HCT116 (cell line): ENCODE measurements at regions not wholly inside any gene's neighbourhood (a gene's known extent, or its start where the extent isn't known, plus 50 kb on each side); places are given as distances from the start of the nearest gene placed in this dataset.

Experiments used
- ATAC-seq: fragments of 200-7000 bp; cut with Tn5 transposase; 2 replicates; pipeline ENCODE4 v1.9.1; 2020; ENCODE audit warnings: mild to moderate bottlenecking, moderate library complexity
- BruUV-seq: library from RNA; stranded (reverse); fragments of 400-500 nt; replicated peaks from 2 replicates; lab custom pipeline; 2021; lab: Mats Ljungman, UMichigan
- CTCF ChIA-PET: fragments of 300-600 bp; sonication (Branson Sonifier 250); formaldehyde crosslinking; loops from one replicate; lab custom pipeline; 2021; ENCODE audit warnings: antibody characterized with exemption; lab: Charles Lee
- POLR2A ChIA-PET: fragments of 300-600, 350-600 bp; sonication (Branson Sonifier 250); formaldehyde crosslinking; loops from one replicate; lab custom pipeline; 2021; ENCODE audit warnings: antibody characterized with exemption; lab: Charles Lee
- RAD21 ChIA-PET, 2 experiments: fragments of 300-600 bp; sonication (Branson Sonifier 250); formaldehyde crosslinking; loops; one replicate each; lab custom pipeline; 2023; ENCODE audit warnings: low total read pairs in 2 of 2; ENCODE audit not compliant: uncharacterized antibody in 2 of 2, unreplicated experiment in 2 of 2, low non-redundant PET in 1 of 2; lab: Charles Lee
- DNase-seq: peaks from one replicate; pipeline ENCODE4 v3.0.0-alpha.2; 2010; ENCODE audit warnings: low read depth, low spot score
- H2AFZ ChIP-seq: fragments of 200-600 bp; shearing (Covaris generic), sonication (generic); 2 replicates; pipeline ENCODE4 v1.6.1; 2017; ENCODE audit warnings: low read depth, mixed run types, mixed read lengths, antibody characterized with exemption, low read length; ENCODE audit not compliant: poor library complexity, severe bottlenecking
- H3K27ac ChIP-seq: 2 replicates; pipeline ENCODE4 v1.5.1; 2012; ENCODE audit warnings: low read depth, low read length
- H3K27me3 ChIP-seq: fragments of 200-600 bp; sonication (generic); 2 replicates; pipeline ENCODE4 v1.6.1; 2016; ENCODE audit warnings: mixed run types, low read length, mixed read lengths; ENCODE audit not compliant: insufficient read depth
- H3K36me3 ChIP-seq, 2 experiments: fragments of 200-500 bp in 1 of 2; fragments of 200-600 bp in 1 of 2; sonication (Bioruptor generic) in 1 of 2; sonication (generic) in 1 of 2; 2 replicates each; pipeline versions ENCODE4 v1.5.1 to v1.6.1; 2014 to 2016; ENCODE audit warnings: low read length in 2 of 2, inconsistent platforms in 1 of 2, mixed read lengths in 1 of 2, mixed run types in 1 of 2; ENCODE audit not compliant: insufficient read depth in 2 of 2, control insufficient read depth in 1 of 2
- H3K4me1 ChIP-seq, 2 experiments: fragments of 200-600 bp in 1 of 2; sonication (generic) in 1 of 2; 2 replicates each; pipeline versions ENCODE4 v1.5.1 to v1.6.1; 2012 to 2017; ENCODE audit warnings: low read length in 2 of 2, inconsistent platforms in 1 of 2, mild to moderate bottlenecking in 1 of 2, mixed read lengths in 1 of 2, mixed run types in 1 of 2, moderate library complexity in 1 of 2; ENCODE audit not compliant: insufficient read depth in 2 of 2, control insufficient read depth in 1 of 2
- H3K4me2 ChIP-seq: fragments of 200-600 bp; sonication (generic); 2 replicates; pipeline ENCODE4 v1.6.1; 2017; ENCODE audit warnings: mixed run types, low read length, mixed read lengths
- H3K4me3 ChIP-seq, 2 experiments: fragments of 200-600 bp in 1 of 2; sonication (generic) in 1 of 2; replicated peaks in 1 of 2; 2 replicates each; pipeline ENCODE4 v1.5.1; 2011 to 2016; ENCODE audit warnings: low read length in 2 of 2, control low read depth in 1 of 2, low read depth in 1 of 2, mild to moderate bottlenecking in 1 of 2, mixed read lengths in 1 of 2, mixed run types in 1 of 2
- H3K79me2 ChIP-seq: fragments of 200-600 bp; sonication (generic); 2 replicates; pipeline ENCODE4 v1.6.1; 2017; ENCODE audit warnings: mild to moderate bottlenecking, mixed run types, low read length, moderate library complexity, mixed read lengths; ENCODE audit not compliant: insufficient read depth
- H3K9ac ChIP-seq: fragments of 200-600 bp; sonication (generic); 2 replicates; pipeline ENCODE4 v1.6.1; 2016; ENCODE audit warnings: low read length, mixed read lengths
- H3K9me2 ChIP-seq: fragments of 200-600 bp; sonication (generic), shearing (Covaris generic); 2 replicates; pipeline ENCODE4 v1.6.1; 2017; ENCODE audit warnings: mixed run types, mild to moderate bottlenecking, moderate library complexity; ENCODE audit not compliant: insufficient read depth
- H3K9me3 ChIP-seq, 2 experiments: fragments of 200-500 bp in 1 of 2; fragments of 200-600 bp in 1 of 2; sonication (Bioruptor generic) in 1 of 2; sonication (generic) in 1 of 2; 2 replicates each; pipeline ENCODE4 v1.6.1; 2014 to 2017; ENCODE audit warnings: low read length in 2 of 2, mixed read lengths in 2 of 2, inconsistent platforms in 1 of 2, low read depth in 1 of 2, mild to moderate bottlenecking in 1 of 2, mixed run types in 1 of 2, moderate library complexity in 1 of 2; ENCODE audit not compliant: control insufficient read depth in 1 of 2, insufficient read depth in 1 of 2
- H4K20me1 ChIP-seq: fragments of 200-600 bp; sonication (generic), shearing (Covaris generic); 2 replicates; pipeline ENCODE4 v1.6.1; 2017; ENCODE audit warnings: mixed run types, mild to moderate bottlenecking, moderate library complexity; ENCODE audit not compliant: insufficient read depth
- CEBPB ChIP-seq: IDR thresholded peaks from 2 replicates; pipeline ENCODE4 v1.6.1; 2012; ENCODE audit warnings: low read depth
- EGR1 ChIP-seq: IDR thresholded peaks from 2 replicates; pipeline ENCODE4 v1.6.1; 2012; ENCODE audit warnings: low read depth
- ELF1 ChIP-seq: IDR thresholded peaks from 2 replicates; pipeline ENCODE4 v1.6.1; 2012; ENCODE audit warnings: low read depth, borderline replicate concordance
- EZH2 ChIP-seq: fragments of 200-600 bp; sonication (generic); IDR thresholded peaks from 2 replicates; pipeline ENCODE4 v1.6.1; 2017; ENCODE audit warnings: antibody characterized with exemption, mixed run types
- EZH2phosphoT487 ChIP-seq: fragments of 200-600 bp; IDR thresholded peaks from 2 replicates; pipeline ENCODE4 v1.6.1; 2018; ENCODE audit warnings: antibody characterized with exemption, borderline replicate concordance
- FOSL1 ChIP-seq: IDR thresholded peaks from 2 replicates; pipeline ENCODE4 v1.6.1; 2012; ENCODE audit warnings: low read depth
- JUND ChIP-seq: IDR thresholded peaks from 2 replicates; pipeline ENCODE4 v1.6.1; 2012
- POLR2A ChIP-seq: IDR thresholded peaks from 2 replicates; pipeline ENCODE4 v1.7.0; 2011; ENCODE audit warnings: borderline replicate concordance; ENCODE audit not compliant: insufficient read depth, insufficient read length; ENCODE audit errors: extremely low read depth
- RAD21 ChIP-seq: IDR thresholded peaks from 2 replicates; pipeline ENCODE4 v1.6.1; 2012; ENCODE audit warnings: low read depth, mild to moderate bottlenecking
- SIN3A ChIP-seq: IDR thresholded peaks from 2 replicates; pipeline ENCODE4 v1.6.1; 2012; ENCODE audit warnings: low read depth
- SP1 ChIP-seq: IDR thresholded peaks from 2 replicates; pipeline ENCODE4 v1.6.1; 2012; ENCODE audit warnings: low read depth
- SRF ChIP-seq: IDR thresholded peaks from 2 replicates; pipeline ENCODE4 v1.6.1; 2012; ENCODE audit warnings: low read depth
- intact Hi-C: fragments of 100-400 bp; cut with micrococcal nuclease; formaldehyde crosslinking; loops from 2 replicates; pipeline ENCODE4 v1.10.0; 2022
- TF ChIP-seq, protein P1 (sequence below), 3 experiments: fragments of 200-600 bp in 1 of 3; sonication (generic) in 1 of 3; IDR thresholded peaks in 2 of 3; conservative IDR thresholded peaks in 1 of 3; 2 replicates each; pipeline ENCODE4 v1.5.1; 2012 to 2017; ENCODE audit warnings: low read depth in 2 of 3, low read length in 2 of 3, antibody characterized with exemption in 1 of 3, borderline replicate concordance in 1 of 3, control low read depth in 1 of 3, mild to moderate bottlenecking in 1 of 3, mixed read lengths in 1 of 3, mixed run types in 1 of 3, moderate library complexity in 1 of 3; ENCODE audit not compliant: insufficient read depth in 1 of 3
- TF ChIP-seq, protein P2 (sequence below): IDR thresholded peaks from 2 replicates; pipeline ENCODE4 v1.6.1; 2012

DNA sequence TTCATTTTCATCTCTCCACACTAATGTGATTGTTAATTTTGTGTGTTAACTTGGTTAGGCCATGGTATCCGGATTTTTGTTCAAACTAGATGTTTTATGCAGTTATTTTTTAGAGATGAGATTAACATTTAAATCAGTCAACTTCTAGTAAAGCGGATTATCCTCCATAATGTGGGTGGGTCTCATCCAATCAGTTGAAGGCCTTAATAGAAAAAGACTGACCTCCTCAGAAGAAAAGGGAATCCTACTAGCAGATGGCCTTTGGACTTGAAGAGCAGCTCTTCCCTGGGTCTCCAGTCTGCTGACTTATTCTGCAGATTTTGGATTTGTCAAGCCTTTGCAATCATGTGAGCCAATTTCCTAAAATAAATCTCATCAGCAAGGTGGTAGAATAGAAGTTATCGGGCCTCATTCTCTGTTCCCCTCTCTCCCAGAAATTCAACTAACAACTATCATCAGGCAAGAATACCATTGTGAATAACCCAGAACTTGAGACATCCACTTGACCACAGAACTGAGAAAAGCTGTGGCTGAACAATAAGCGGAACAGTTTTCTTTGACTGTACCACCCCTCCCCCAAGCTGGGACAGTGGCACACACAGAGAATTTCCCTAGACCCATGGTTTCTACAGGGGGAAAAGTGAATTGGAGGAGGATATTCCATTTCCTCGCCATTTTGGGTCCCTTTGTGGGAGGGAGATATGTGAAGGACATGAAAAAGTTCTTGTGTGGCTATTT lies 323.0 kb downstream of the UTRN start:
- Histone ChIP-seq H3K79me2 (no peaks in the 10 kb centered on the region), H3K4me3 (no peak overlapping the region), H3K4me1 (peaks cover 0 to 8% of the 10 kb centered on the region in 2 experiments; a peak in 2 of 4 replicates), H3K9me3 (no peaks in the 10 kb centered on the region), H3K27ac (no peak overlapping the region), H4K20me1 (no peaks in the 10 kb centered on the region), H3K27me3 (no peaks in the 10 kb centered on the region), H3K4me2 (no peak overlapping the region), H2AFZ (no peak overlapping the region), H3K36me3 (no peaks in the 10 kb centered on the region), H3K9me2 (no peaks in the 10 kb centered on the region), H3K9ac (no peak overlapping the region)
- BruUV-seq: no TSS peak
- RAD21 ChIA-PET: no interaction called here
- intact Hi-C loops: no loop called here
- CTCF ChIA-PET: no interaction called here
- TF ChIP-seq SP1 (no peak), EGR1 (no peak), CEBPB (no peak), POLR2A (no peak), FOSL1 (no peak), SIN3A (no peak), EZH2 (no peak)
- TF ChIP-seq, protein P1, sequence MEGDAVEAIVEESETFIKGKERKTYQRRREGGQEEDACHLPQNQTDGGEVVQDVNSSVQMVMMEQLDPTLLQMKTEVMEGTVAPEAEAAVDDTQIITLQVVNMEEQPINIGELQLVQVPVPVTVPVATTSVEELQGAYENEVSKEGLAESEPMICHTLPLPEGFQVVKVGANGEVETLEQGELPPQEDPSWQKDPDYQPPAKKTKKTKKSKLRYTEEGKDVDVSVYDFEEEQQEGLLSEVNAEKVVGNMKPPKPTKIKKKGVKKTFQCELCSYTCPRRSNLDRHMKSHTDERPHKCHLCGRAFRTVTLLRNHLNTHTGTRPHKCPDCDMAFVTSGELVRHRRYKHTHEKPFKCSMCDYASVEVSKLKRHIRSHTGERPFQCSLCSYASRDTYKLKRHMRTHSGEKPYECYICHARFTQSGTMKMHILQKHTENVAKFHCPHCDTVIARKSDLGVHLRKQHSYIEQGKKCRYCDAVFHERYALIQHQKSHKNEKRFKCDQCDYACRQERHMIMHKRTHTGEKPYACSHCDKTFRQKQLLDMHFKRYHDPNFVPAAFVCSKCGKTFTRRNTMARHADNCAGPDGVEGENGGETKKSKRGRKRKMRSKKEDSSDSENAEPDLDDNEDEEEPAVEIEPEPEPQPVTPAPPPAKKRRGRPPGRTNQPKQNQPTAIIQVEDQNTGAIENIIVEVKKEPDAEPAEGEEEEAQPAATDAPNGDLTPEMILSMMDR (IDR thresholded peaks at IDR 0.05 in 2 of 3, conservative IDR thresholded peaks at IDR 0.05 in 1 of 3; ENCODE audit: borderline replicate concordance in 1 of 3, insufficient read depth in 1 of 3, low read depth in 2 of 3, low read length in 2 of 3): no peak
- no peak for DNase-seq
- no peak for ATAC-seq
- POLR2A ChIA-PET: no interaction called here

DNA sequence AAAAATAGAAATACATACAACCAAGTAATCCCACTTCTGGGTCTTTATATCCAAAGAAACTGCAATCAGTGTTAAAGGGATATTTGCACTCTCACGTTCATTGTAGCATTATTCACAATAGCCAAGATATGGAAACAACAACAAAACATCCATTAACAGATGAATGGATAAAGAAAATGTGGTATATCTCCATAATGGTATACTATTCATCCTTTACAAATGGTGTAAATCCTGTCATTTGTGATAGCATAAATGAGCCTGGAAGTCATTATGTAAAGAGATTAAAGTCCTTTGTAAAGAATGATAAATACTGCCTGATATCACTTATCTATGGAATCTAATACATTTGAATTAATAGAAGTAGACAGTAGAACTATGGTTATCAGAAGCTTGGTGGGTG lies 327.7 kb downstream of the UTRN start:
- no peaks in the 10 kb centered on the region for H3K9me2 ChIP-seq
- H2AFZ ChIP-seq: no peak overlapping the region
- no peak overlapping the region for H3K4me3 ChIP-seq
- ChIA-PET POLR2A (no interaction called here), RAD21 (no interaction called here), CTCF (no interaction called here)
- H3K36me3 ChIP-seq: no peaks in the 10 kb centered on the region
- BruUV-seq: no TSS peak
- no peak overlapping the region for H3K4me2 ChIP-seq
- no peaks in the 10 kb centered on the region for H3K27me3 ChIP-seq
- DNase-seq (no peak), ATAC-seq (no peak)
- no peak overlapping the region for H3K9ac ChIP-seq
- H3K79me2 ChIP-seq: no peaks in the 10 kb centered on the region
- no peak overlapping the region for H3K27ac ChIP-seq
- H3K9me3 ChIP-seq: no peaks in the 10 kb centered on the region
- peaks cover 0 to 14% of the 10 kb centered on the region in 2 experiments; a peak in 2 of 4 replicates for H3K4me1 ChIP-seq
- H4K20me1 ChIP-seq: no peaks in the 10 kb centered on the region
- intact Hi-C loops: no loop called here
- TF ChIP-seq EGR1: no peak
- no peak for TF ChIP-seq RAD21
- no peak for TF ChIP-seq SRF
- no peak for TF ChIP-seq ELF1
- TF ChIP-seq JUND: no peak
- TF ChIP-seq SIN3A: no peak
- TF ChIP-seq, protein P2, sequence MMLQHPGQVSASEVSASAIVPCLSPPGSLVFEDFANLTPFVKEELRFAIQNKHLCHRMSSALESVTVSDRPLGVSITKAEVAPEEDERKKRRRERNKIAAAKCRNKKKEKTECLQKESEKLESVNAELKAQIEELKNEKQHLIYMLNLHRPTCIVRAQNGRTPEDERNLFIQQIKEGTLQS: no peak
- TF ChIP-seq CEBPB: no peak
- TF ChIP-seq, protein P1 (IDR thresholded peaks at IDR 0.05 in 2 of 3, conservative IDR thresholded peaks at IDR 0.05 in 1 of 3; ENCODE audit: borderline replicate concordance in 1 of 3, insufficient read depth in 1 of 3, low read depth in 2 of 3, low read length in 2 of 3): no peak
- TF ChIP-seq EZH2phosphoT487: no peak
- TF ChIP-seq POLR2A: no peak
- no peak for TF ChIP-seq FOSL1
